Naive thymus-derived CD4-positive, alpha-beta T cell (primary cell): ENCODE measurements at regions not wholly inside any gene's neighbourhood (a gene's known extent, or its start where the extent isn't known, plus 50 kb on each side); places are given as distances from the start of the nearest gene placed in this dataset.
"Not testable (repeated sequence)": the region's sequence is repeated elsewhere in the genome, so short reads cannot be mapped to it uniquely, and the experiment has no call there.

Source experiments
- ATAC-seq: fragments of 150-1000 bp; cut with Tn5 transposase; 2 replicates; pipeline ENCODE4 v1.10.0; 2021; ENCODE audit warnings: mild to moderate bottlenecking, moderate library complexity
- CTCF ChIA-PET: fragments of 350-600 bp; sonication (Branson Sonifier 250); formaldehyde crosslinking; loops from one replicate; lab custom pipeline; 2021; ENCODE audit warnings: antibody characterized with exemption; lab: Charles Lee
- POLR2A ChIA-PET: fragments of 350-600 bp; sonication (Branson Sonifier 250); formaldehyde crosslinking; loops from one replicate; lab custom pipeline; 2021; ENCODE audit warnings: antibody characterized with exemption, inconsistent platforms; lab: Charles Lee
- DNase-seq, 9 donors: peaks; one replicate each; pipeline versions ENCODE4 v3.0.0 to v3.0.0-alpha.2; 2020 to 2022; ENCODE audit warnings: mixed read lengths in 1 of 9
- H3K27ac ChIP-seq: one replicate; pipeline ENCODE4 v1.7.0; 2013; ENCODE audit warnings: mild to moderate bottlenecking, low read depth, low read length, moderate library complexity
- H3K27me3 ChIP-seq, 2 donors: one replicate each; pipeline ENCODE4 v1.7.0; 2013; ENCODE audit warnings: low read length in 2 of 2, mild to moderate bottlenecking in 2 of 2, moderate library complexity in 2 of 2; ENCODE audit not compliant: control insufficient read depth in 2 of 2, insufficient read depth in 2 of 2
- H3K36me3 ChIP-seq, 3 experiments: 1 replicate in 2 of 3; 2 replicates in 1 of 3; pipeline ENCODE4 v1.7.0; 2013; ENCODE audit warnings: low read length in 3 of 3, mild to moderate bottlenecking in 3 of 3, moderate library complexity in 1 of 3; ENCODE audit not compliant: insufficient read depth in 3 of 3, control insufficient read depth in 2 of 3
- H3K4me1 ChIP-seq, 2 donors: one replicate each; pipeline ENCODE4 v1.7.0; 2013; ENCODE audit warnings: low read length in 2 of 2, mild to moderate bottlenecking in 2 of 2, moderate library complexity in 1 of 2; ENCODE audit not compliant: control insufficient read depth in 2 of 2, insufficient read depth in 2 of 2
- H3K4me3 ChIP-seq: 2 replicates; pipeline ENCODE4 v1.7.0; 2013; ENCODE audit warnings: mild to moderate bottlenecking, low read length
- H3K9me3 ChIP-seq, 3 experiments: 1 replicate in 2 of 3; 2 replicates in 1 of 3; pipeline ENCODE4 v1.7.0; 2013; ENCODE audit warnings: low read length in 3 of 3; ENCODE audit not compliant: control insufficient read depth in 2 of 3
- H3K27ac Mint-ChIP-seq, 9 donors: one replicate each; pipeline ENCODE4 v1.8.0; 2020 to 2022; ENCODE audit warnings: mixed read lengths in 9 of 9, mild to moderate bottlenecking in 8 of 9, moderate library complexity in 5 of 9, inconsistent platforms in 2 of 9
- H3K27me3 Mint-ChIP-seq, 5 donors: one replicate each; pipeline ENCODE4 v1.8.0; 2021 to 2022; ENCODE audit warnings: mixed read lengths in 5 of 5, mild to moderate bottlenecking in 1 of 5
- H3K36me3 Mint-ChIP-seq, 5 donors: one replicate each; pipeline ENCODE4 v1.8.0; 2020 to 2022; ENCODE audit warnings: mixed read lengths in 5 of 5, mild to moderate bottlenecking in 3 of 5, inconsistent platforms in 1 of 5
- H3K4me1 Mint-ChIP-seq, 7 donors: one replicate each; pipeline ENCODE4 v1.8.0; 2020 to 2022; ENCODE audit warnings: mixed read lengths in 7 of 7, mild to moderate bottlenecking in 3 of 7, inconsistent platforms in 1 of 7
- H3K4me3 Mint-ChIP-seq, 10 donors: one replicate each; pipeline ENCODE4 v1.8.0; 2020 to 2022; ENCODE audit warnings: mild to moderate bottlenecking in 10 of 10, mixed read lengths in 10 of 10, moderate library complexity in 6 of 10, inconsistent platforms in 2 of 10
- H3K9me3 Mint-ChIP-seq, 11 donors: one replicate each; pipeline ENCODE4 v1.8.0; 2020 to 2022; ENCODE audit warnings: mixed read lengths in 11 of 11, mild to moderate bottlenecking in 4 of 11, inconsistent platforms in 1 of 11, moderate library complexity in 1 of 11
- intact Hi-C, 2 donors: fragments of 100-400 bp; cut with micrococcal nuclease; formaldehyde crosslinking; loops; one replicate each; pipeline ENCODE4 v1.15.1; 2023

DNA sequence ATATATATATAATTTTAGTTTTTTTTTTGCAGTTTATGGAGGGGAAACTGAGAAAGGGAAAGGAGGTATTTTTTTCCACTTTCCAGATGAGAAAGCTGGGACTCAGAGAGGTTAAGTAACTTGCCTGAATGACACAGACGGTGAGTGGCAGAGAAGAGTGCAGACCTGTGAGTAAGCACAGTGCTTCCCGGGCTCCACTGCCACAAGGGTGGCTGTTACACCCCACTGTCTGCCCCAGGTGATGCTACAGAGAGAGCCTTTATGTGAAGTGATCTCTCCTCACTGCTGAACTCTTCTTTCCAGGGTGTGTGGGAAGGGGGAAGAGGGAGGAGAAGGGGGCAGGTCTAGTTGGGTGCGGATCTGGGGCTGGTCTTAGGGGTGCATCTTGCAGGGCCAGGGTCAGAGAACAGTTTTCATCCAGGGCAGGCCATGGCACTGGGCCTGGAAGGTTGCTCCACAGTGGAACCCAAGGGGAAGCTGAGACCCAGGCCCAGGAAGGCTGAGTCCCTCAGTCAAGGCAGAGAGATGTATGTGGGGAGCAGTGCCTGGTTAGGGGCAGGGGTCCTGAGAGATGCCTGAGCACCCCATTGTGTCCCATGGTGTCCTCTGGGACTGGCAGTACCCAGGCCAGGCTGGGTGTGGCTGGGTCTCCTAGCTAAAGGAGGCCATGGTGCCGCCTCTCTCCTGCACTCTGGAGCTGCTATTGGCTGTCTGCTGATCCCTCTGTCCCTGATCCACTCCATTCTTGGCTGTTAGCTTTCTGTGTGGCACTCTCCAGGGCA is 357.5 kb downstream of the PTPRU start:
- Mint-ChIP-seq H3K9me3 (peaks cover 0 to 6% (median 0%) of the 10 kb centered on the region in 11 donors), H3K27ac (no peak overlapping the region), H3K4me3 (no peak overlapping the region), H3K4me1 (no peaks in the 10 kb centered on the region), H3K36me3 (no peaks in the 10 kb centered on the region), H3K27me3 (peaks cover under 1 to 53% (median 4%) of the 10 kb centered on the region in 5 donors)
- no peaks in the 10 kb centered on the region for H3K27me3 ChIP-seq
- H3K4me1 ChIP-seq = no peaks in the 10 kb centered on the region
- ChIA-PET POLR2A (no interaction called here), CTCF (no interaction called here)
- intact Hi-C loops = no loop called here
- H3K9me3 ChIP-seq = no peaks in the 10 kb centered on the region
- H3K27ac ChIP-seq = no peak overlapping the region
- H3K4me3 ChIP-seq = no peak overlapping the region
- DNase-seq (no peak), ATAC-seq (no peak)
- no peaks in the 10 kb centered on the region for H3K36me3 ChIP-seq

DNA sequence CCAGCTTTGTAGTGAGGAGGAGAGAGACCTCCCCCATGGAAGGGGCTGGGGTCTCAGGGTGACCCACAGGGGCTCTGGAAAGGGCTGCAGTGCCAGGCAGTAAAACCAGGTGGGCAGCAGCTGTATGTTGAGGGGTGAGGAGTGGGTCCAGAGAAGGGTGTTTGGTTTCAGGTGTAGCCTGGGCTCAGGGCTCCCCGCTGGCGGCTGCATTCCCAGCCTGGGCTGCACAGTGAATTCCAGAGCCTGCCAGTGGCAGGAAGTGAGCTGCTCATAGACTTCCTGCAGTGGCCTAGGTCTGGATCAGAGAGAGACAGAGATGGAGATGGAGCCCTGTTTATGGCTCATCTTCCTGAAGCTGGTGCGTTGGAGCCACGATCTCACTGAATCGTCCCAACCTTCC is 356.4 kb downstream of the PTPRU start:
- Mint-ChIP-seq H3K9me3 (peaks cover 0 to 6% (median 0%) of the 10 kb centered on the region in 11 donors), H3K36me3 (no peaks in the 10 kb centered on the region), H3K4me1 (no peaks in the 10 kb centered on the region), H3K27me3 (peaks cover under 1 to 43% (median 7%) of the 10 kb centered on the region in 5 donors), H3K4me3 (no peak overlapping the region), H3K27ac (no peak overlapping the region)
- ATAC-seq = no peak
- ChIA-PET POLR2A (no interaction called here), CTCF (no interaction called here)
- H3K27ac ChIP-seq = no peak overlapping the region
- H3K36me3 ChIP-seq = no peaks in the 10 kb centered on the region
- intact Hi-C loops = no loop called here
- H3K4me1 ChIP-seq = no peaks in the 10 kb centered on the region
- H3K9me3 ChIP-seq = no peaks in the 10 kb centered on the region
- no peak for DNase-seq
- H3K4me3 ChIP-seq = no peak overlapping the region
- H3K27me3 ChIP-seq = no peaks in the 10 kb centered on the region

DNA sequence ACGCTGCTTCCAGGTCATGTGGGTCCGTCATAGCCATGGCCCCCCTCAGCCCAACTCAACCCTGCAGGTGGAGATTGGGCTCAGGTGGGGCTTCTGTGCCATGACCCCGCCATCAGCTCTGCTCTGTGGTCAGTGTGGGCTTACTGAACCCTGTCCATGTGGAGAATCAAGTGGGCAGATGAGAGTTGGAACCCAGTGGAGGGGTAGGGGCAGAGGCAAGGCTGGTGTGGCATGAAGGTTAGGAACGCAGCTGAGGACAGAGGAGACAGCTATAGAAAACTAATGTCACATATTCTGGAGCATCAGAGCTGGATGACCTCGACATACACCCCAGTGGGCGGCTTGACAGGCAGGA is 355.9 kb downstream of the PTPRU start:
- no peaks in the 10 kb centered on the region for H3K36me3 Mint-ChIP-seq
- intact Hi-C loops = no loop called here
- peaks cover 0 to 6% (median 0%) of the 10 kb centered on the region in 11 donors for H3K9me3 Mint-ChIP-seq
- ChIA-PET CTCF (no interaction called here), POLR2A (no interaction called here)
- Histone ChIP-seq H3K36me3 (no peaks in the 10 kb centered on the region), H3K27me3 (no peaks in the 10 kb centered on the region), H3K9me3 (no peaks in the 10 kb centered on the region), H3K4me1 (no peaks in the 10 kb centered on the region), H3K4me3 (no peak overlapping the region), H3K27ac (no peak overlapping the region)
- ATAC-seq (no peak), DNase-seq (no peak)
- no peaks in the 10 kb centered on the region for H3K4me1 Mint-ChIP-seq
- H3K27ac Mint-ChIP-seq = no peak overlapping the region
- no peak overlapping the region for H3K4me3 Mint-ChIP-seq
- H3K27me3 Mint-ChIP-seq = peaks cover 4 to 38% (median 10%) of the 10 kb centered on the region in 5 donors

DNA sequence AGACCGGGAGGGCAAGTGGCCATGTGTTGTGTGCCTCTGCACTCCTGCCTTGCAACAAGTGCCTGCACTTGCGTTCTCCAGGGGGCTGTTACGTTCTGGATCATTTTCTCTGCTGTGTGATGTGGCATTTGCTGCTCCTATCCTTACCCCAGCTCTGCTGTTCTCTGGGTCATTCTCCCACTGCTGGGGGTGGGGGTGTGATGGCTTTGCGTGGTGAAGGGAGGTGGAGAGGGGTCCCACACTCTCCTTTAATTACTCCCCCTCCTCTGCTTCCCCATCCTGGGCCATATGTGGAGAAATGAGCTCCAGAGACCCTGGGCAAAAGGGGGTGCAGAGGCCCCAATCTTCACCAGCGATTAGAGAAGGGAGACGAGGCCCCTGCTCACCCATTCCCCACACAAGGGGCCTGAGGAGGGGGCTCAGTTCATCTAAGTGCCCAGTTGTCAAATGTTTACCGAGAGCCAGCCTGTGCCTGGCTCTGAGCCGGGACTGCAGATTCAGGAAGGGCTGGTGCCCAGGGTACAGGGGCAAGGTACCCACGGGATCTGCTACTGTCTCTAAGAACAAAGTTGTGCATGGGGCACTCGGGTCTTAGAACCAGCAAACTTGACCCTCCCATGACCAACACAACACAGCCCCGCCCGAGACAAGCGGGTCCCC is 355.4 kb downstream of the PTPRU start:
- no peak overlapping the region for H3K27ac ChIP-seq
- Mint-ChIP-seq H3K4me3 (no peak overlapping the region), H3K9me3 (peaks cover 0 to 6% (median 2%) of the 10 kb centered on the region in 11 donors), H3K27ac (no peak overlapping the region), H3K36me3 (no peaks in the 10 kb centered on the region), H3K27me3 (peaks cover 4 to 33% (median 11%) of the 10 kb centered on the region in 5 donors), H3K4me1 (no peaks in the 10 kb centered on the region)
- H3K9me3 ChIP-seq = no peaks in the 10 kb centered on the region
- DNase-seq = no peak
- CTCF ChIA-PET = no interaction called here
- no peaks in the 10 kb centered on the region for H3K27me3 ChIP-seq
- intact Hi-C loops = no loop called here
- H3K4me3 ChIP-seq = no peak overlapping the region
- H3K4me1 ChIP-seq = no peaks in the 10 kb centered on the region
- H3K36me3 ChIP-seq = no peaks in the 10 kb centered on the region
- ATAC-seq = no peak
- POLR2A ChIA-PET = no interaction called here

DNA sequence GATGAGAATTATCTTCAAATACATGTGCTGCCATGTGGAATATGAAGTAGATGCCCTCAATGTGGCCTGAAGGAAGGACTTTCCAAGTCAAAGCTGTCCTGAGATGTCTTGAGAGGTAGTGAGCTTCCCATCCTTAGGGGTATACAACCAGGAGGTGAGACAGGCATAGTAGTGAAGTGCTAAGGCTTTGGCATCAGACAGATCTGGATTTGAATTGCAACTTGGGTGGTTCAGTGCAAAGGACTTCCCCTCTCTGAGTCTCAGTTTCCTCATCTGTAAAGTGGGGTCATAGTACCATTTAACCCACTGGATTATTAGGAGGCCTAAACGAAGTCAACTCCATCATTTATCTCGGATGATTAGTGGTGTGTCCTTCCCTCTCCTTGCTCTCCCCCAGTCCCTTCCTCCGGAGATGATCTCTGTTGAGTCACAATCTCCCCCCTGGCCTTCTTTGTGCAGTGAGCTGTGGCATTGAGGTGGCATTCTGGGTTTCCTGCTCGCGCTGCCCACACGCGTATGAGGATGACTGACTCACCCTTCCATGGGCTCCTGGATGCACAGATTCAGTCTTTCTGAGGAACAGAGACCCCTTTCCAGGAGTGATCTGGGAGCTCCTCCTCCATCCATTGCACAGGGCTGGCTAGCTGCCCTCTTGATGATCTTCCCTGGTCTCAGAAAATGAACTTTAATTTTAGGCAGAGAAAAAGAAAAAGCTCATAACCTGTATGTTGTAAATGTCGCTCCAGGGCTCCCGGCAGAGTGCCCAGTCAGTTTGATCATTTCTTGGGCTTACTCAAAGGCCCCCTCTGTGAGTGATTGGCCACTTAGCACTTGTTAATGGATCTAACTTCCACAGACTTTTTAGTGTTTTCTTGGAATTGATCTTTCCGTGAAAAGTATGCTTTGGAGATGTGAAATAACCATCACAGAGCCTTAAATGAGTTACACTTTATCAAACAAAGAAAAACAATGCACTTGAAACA is 354.6 kb downstream of the PTPRU start:
- H3K4me1 ChIP-seq = no peaks in the 10 kb centered on the region
- H3K36me3 ChIP-seq = no peaks in the 10 kb centered on the region
- ChIA-PET CTCF (no interaction called here), POLR2A (no interaction called here)
- DNase-seq (no peak), ATAC-seq (no peak)
- Mint-ChIP-seq H3K4me1 (no peaks in the 10 kb centered on the region), H3K27me3 (peaks cover 4 to 31% (median 14%) of the 10 kb centered on the region in 5 donors), H3K9me3 (peaks cover 0 to 9% (median 3%) of the 10 kb centered on the region in 11 donors), H3K27ac (no peak overlapping the region), H3K4me3 (no peak overlapping the region), H3K36me3 (no peaks in the 10 kb centered on the region)
- intact Hi-C loops = no loop called here
- H3K4me3 ChIP-seq = no peak overlapping the region
- no peaks in the 10 kb centered on the region for H3K9me3 ChIP-seq
- no peaks in the 10 kb centered on the region for H3K27me3 ChIP-seq
- H3K27ac ChIP-seq = no peak overlapping the region

DNA sequence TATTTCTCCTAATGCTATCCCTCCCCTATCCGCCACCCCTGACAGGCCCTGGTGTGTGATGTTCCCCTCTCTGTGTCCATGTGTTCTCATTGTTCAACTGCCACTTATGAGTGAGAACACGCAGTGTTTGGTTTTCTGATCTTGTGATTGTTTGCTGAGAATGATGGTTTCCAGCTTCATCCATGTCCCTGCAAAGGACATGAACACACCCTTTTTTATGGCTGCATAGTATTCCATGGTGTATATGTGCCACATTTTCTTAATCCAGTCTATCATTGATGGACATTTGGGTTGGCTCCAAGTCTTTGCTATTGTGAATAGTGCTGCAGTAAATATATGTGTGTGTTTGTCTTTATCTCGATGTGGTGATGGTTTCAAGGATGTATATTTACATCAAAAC is 353.4 kb downstream of the PTPRU start:
- H3K27ac Mint-ChIP-seq, H3K36me3 ChIP-seq, H3K4me1 ChIP-seq, H3K9me3 Mint-ChIP-seq, DNase-seq, intact Hi-C loops, POLR2A ChIA-PET, H3K27me3 ChIP-seq, H3K36me3 Mint-ChIP-seq, H3K27ac ChIP-seq, H3K4me1 Mint-ChIP-seq, H3K4me3 Mint-ChIP-seq, H3K9me3 ChIP-seq, ATAC-seq, H3K4me3 ChIP-seq, CTCF ChIA-PET: not testable (repeated sequence)
- H3K27me3 Mint-ChIP-seq = peaks cover 7 to 39% (median 14%) of the 10 kb centered on the region in 5 donors
